NCI-H2171 (cell line): ENCODE measurements at regions not wholly inside any gene's neighbourhood (a gene's known extent, or its start where the extent isn't known, plus 50 kb on each side); places are given as distances from the start of the nearest gene placed in this dataset.
"Not testable (repeated sequence)": the region's sequence is repeated elsewhere in the genome, so short reads cannot be mapped to it uniquely, and the experiment has no call there.

Experiments used
- DNase-seq: peaks from one replicate; lab custom pipeline; 2025; lab: John Stamatoyannopoulos, UW

GRCh38 chr7:138317044-138317596 lies 142.9 kb upstream of the TRIM24 start:
- DNase-seq = no peak

- peak; percentile 47 for DNase-seq
Observed at GRCh38 chr7:138324941-138325340, 135.1 kb upstream of the TRIM24 start.

- no peak for DNase-seq
Observed at GRCh38 chr7:138325434-138325833, 134.6 kb upstream of the TRIM24 start.

GRCh38 chr7:138328215-138328614 lies 131.8 kb upstream of the TRIM24 start:
- DNase-seq = no peak

GRCh38 chr7:138332850-138333249 lies 127.2 kb upstream of the TRIM24 start:
- DNase-seq = not testable (repeated sequence)

GRCh38 chr7:138338361-138338760 lies 121.7 kb upstream of the TRIM24 start:
- DNase-seq = peak; percentile 46

GRCh38 chr7:138339229-138339628 lies 120.8 kb upstream of the TRIM24 start:
- DNase-seq = peak; percentile 29

GRCh38 chr7:138342990-138343389 lies 117.1 kb upstream of the TRIM24 start:
- DNase-seq = no peak

GRCh38 chr7:138345567-138345966 lies 114.5 kb upstream of the TRIM24 start:
- DNase-seq = peak; percentile 53

- DNase-seq = no peak
Observed at GRCh38 chr7:138346975-138347374, 113.1 kb upstream of the TRIM24 start.

GRCh38 chr7:138349841-138350700 lies 110.0 kb upstream of the TRIM24 start:
- DNase-seq = no peak

GRCh38 chr7:138350701-138351357 lies 109.2 kb upstream of the TRIM24 start:
- no peak for DNase-seq

- DNase-seq = no peak
Observed at GRCh38 chr7:138352570-138353461, 107.2 kb upstream of the TRIM24 start.

GRCh38 chr7:138354066-138354465 lies 106.0 kb upstream of the TRIM24 start:
- DNase-seq = no peak

- no peak for DNase-seq
Observed at GRCh38 chr7:138355254-138355653, 104.8 kb upstream of the TRIM24 start.

- no peak for DNase-seq
Observed at GRCh38 chr7:138358850-138359341, 101.2 kb upstream of the TRIM24 start.

GRCh38 chr7:138359870-138360559 lies 100.0 kb upstream of the TRIM24 start:
- no peak for DNase-seq

GRCh38 chr7:138363721-138364120 lies 96.3 kb upstream of the TRIM24 start:
- DNase-seq = no peak

- not testable (repeated sequence) for DNase-seq
Observed at GRCh38 chr7:138366137-138366536, 93.9 kb upstream of the TRIM24 start.

- DNase-seq = not testable (repeated sequence)
Observed at GRCh38 chr7:138366676-138367075, 93.4 kb upstream of the TRIM24 start.

GRCh38 chr7:138369797-138370196 lies 90.3 kb upstream of the TRIM24 start:
- DNase-seq = no peak
